ENCODE measurements at regions not wholly inside any gene's neighbourhood (a gene's known extent, or its start where the extent isn't known, plus 50 kb on each side); places are given as distances from the start of the nearest gene placed in this dataset.

- Histone ChIP-seq H3K9ac (ENCODE audit: control insufficient read depth, extremely low read depth, insufficient read depth, low read length) (peak overlapping the region; percentile 86), H3K79me2 (ENCODE audit: control insufficient read depth, insufficient read depth, low read length) (no peaks in the 10 kb centered on the region), H3K4me2 (ENCODE audit: control insufficient read depth, extremely low read depth, insufficient read depth, low read depth, low read length) (peak overlapping the region; percentile 36), H3K27ac (ENCODE audit: control insufficient read depth, insufficient read depth, low read length) (peak overlapping the region; percentile 100), H3K4me1 (ENCODE audit: control insufficient read depth, extremely low read depth, insufficient read depth, low read length) (peaks cover 56% of the 10 kb centered on the region), H3K4me3 (ENCODE audit: control insufficient read depth in 2 of 3, extremely low read depth in 1 of 3, insufficient read depth in 2 of 3, low read depth in 1 of 3, low read length in 3 of 3) (no peak overlapping the region), H3K9me1 (ENCODE audit: control insufficient read depth, extremely low read depth, insufficient read depth, low read length) (no peaks in the 10 kb centered on the region), H3K9me3 (ENCODE audit: control insufficient read depth, low read depth, low read length) (no peaks in the 10 kb centered on the region), H3K36me3 (ENCODE audit: control insufficient read depth in 2 of 2, extremely low read depth in 1 of 2, insufficient read depth in 2 of 2, low read length in 2 of 2) (no peaks in the 10 kb centered on the region), H4K20me1 (ENCODE audit: control insufficient read depth, extremely low read depth, insufficient read depth, low read length) (no peaks in the 10 kb centered on the region), H2AFZ (ENCODE audit: control insufficient read depth, low read length) (no peak overlapping the region), H3K27me3 (ENCODE audit: control insufficient read depth, extremely low read depth, insufficient read depth, low read length) (no peaks in the 10 kb centered on the region)
- FAIRE-seq (no peak), DNase-seq (ENCODE audit: low read depth, low spot score) (no peak)
- no peak for TF ChIP-seq CTCF (optimal IDR thresholded peaks at IDR 0.05 in 1 of 3, IDR thresholded peaks at IDR 0.05 in 1 of 3, conservative IDR thresholded peaks at IDR 0.05 in 1 of 3; ENCODE audit: extremely low read depth in 1 of 3, insufficient read depth in 2 of 3, low read length in 3 of 3)
- TF ChIP-seq EZH2 (IDR thresholded peaks at IDR 0.05; ENCODE audit: low read length) = no peak
- dilution Hi-C loops (cut with MboI; ENCODE audit: extremely low pct_ligation_motif_present, low sequenced_read_pairs) = no loop called here
Measured at GRCh38 chr9:115671963-115672305, 481.7 kb upstream of the PAPPA start.

GRCh38 chr9:115672477-115673316 lies 480.9 kb upstream of the PAPPA start:
- TF ChIP-seq EZH2 (IDR thresholded peaks at IDR 0.05; ENCODE audit: low read length) (no peak), CTCF (optimal IDR thresholded peaks at IDR 0.05 in 1 of 3, IDR thresholded peaks at IDR 0.05 in 1 of 3, conservative IDR thresholded peaks at IDR 0.05 in 1 of 3; ENCODE audit: extremely low read depth in 1 of 3, insufficient read depth in 2 of 3, low read length in 3 of 3) (no peak)
- dilution Hi-C loops (cut with MboI; ENCODE audit: extremely low pct_ligation_motif_present, low sequenced_read_pairs) = no loop called here
- Histone ChIP-seq H3K9ac (ENCODE audit: control insufficient read depth, extremely low read depth, insufficient read depth, low read length) (peak overlapping the region; percentile 86), H3K9me3 (ENCODE audit: control insufficient read depth, low read depth, low read length) (no peaks in the 10 kb centered on the region), H3K36me3 (ENCODE audit: control insufficient read depth in 2 of 2, extremely low read depth in 1 of 2, insufficient read depth in 2 of 2, low read length in 2 of 2) (no peaks in the 10 kb centered on the region), H2AFZ (ENCODE audit: control insufficient read depth, low read length) (peak overlapping the region; percentile 66), H4K20me1 (ENCODE audit: control insufficient read depth, extremely low read depth, insufficient read depth, low read length) (no peaks in the 10 kb centered on the region), H3K9me1 (ENCODE audit: control insufficient read depth, extremely low read depth, insufficient read depth, low read length) (no peaks in the 10 kb centered on the region), H3K4me2 (ENCODE audit: control insufficient read depth, extremely low read depth, insufficient read depth, low read depth, low read length) (peak overlapping the region; percentile 36), H3K27ac (ENCODE audit: control insufficient read depth, insufficient read depth, low read length) (peak overlapping the region; percentile 100), H3K79me2 (ENCODE audit: control insufficient read depth, insufficient read depth, low read length) (no peaks in the 10 kb centered on the region), H3K27me3 (ENCODE audit: control insufficient read depth, extremely low read depth, insufficient read depth, low read length) (no peaks in the 10 kb centered on the region), H3K4me1 (ENCODE audit: control insufficient read depth, extremely low read depth, insufficient read depth, low read length) (peaks cover 48% of the 10 kb centered on the region), H3K4me3 (ENCODE audit: control insufficient read depth in 2 of 3, extremely low read depth in 1 of 3, insufficient read depth in 2 of 3, low read depth in 1 of 3, low read length in 3 of 3) (peak overlapping the region in 1 of 3 experiments; percentile 24)
- FAIRE-seq (peak; percentile 98), DNase-seq (ENCODE audit: low read depth, low spot score) (peak; percentile 53)
